OCI-LY7 (cell line): ENCODE measurements at regions not wholly inside any gene's neighbourhood (a gene's known extent, or its start where the extent isn't known, plus 50 kb on each side); places are given as distances from the start of the nearest gene placed in this dataset.

Experiments used
- BruUV-seq: library from RNA; stranded (reverse); fragments of 400-500 nt; replicated peaks from 2 replicates; lab custom pipeline; 2021; lab: Mats Ljungman, UMichigan
- CTCF ChIA-PET: fragments of 300-600 bp; sonication (Branson Sonifier 250); formaldehyde crosslinking; loops from one replicate; lab custom pipeline; 2022; ENCODE audit warnings: antibody characterized with exemption; ENCODE audit not compliant: unreplicated experiment; lab: Charles Lee
- POLR2A ChIA-PET: fragments of 300-600 bp; sonication (Branson Sonifier 250); formaldehyde crosslinking; loops from one replicate; lab custom pipeline; 2022; ENCODE audit warnings: antibody characterized with exemption; lab: Charles Lee
- DNase-seq: peaks from one replicate; pipeline ENCODE4 v3.0.0-alpha.2; 2015; ENCODE audit warnings: low spot score
- H2AFZ ChIP-seq: fragments of 200-600 bp; sonication (generic), shearing (Covaris generic); 2 replicates; pipeline ENCODE4 v1.6.1; 2014; ENCODE audit warnings: mild to moderate bottlenecking, antibody characterized with exemption, low read length, moderate library complexity
- H3K27ac ChIP-seq: fragments of 200-600 bp; sonication (generic); 2 replicates; pipeline ENCODE4 v1.5.1; 2014; ENCODE audit warnings: mixed run types, low read depth, mild to moderate bottlenecking, moderate library complexity, low read length, inconsistent platforms; ENCODE audit not compliant: poor library complexity, severe bottlenecking
- H3K36me3 ChIP-seq: fragments of 200-600 bp; sonication (generic); 2 replicates; pipeline ENCODE4 v1.6.1; 2014; ENCODE audit warnings: mild to moderate bottlenecking, antibody characterized with exemption, low read length, moderate library complexity, mixed read lengths; ENCODE audit not compliant: insufficient read depth
- H3K4me1 ChIP-seq: fragments of 200-600 bp; sonication (generic); 2 replicates; pipeline ENCODE4 v1.5.1; 2014; ENCODE audit warnings: mild to moderate bottlenecking, low read length; ENCODE audit not compliant: insufficient read depth, poor library complexity, severe bottlenecking
- H3K4me2 ChIP-seq: fragments of 200-600 bp; sonication (generic); 2 replicates; pipeline ENCODE4 v1.6.1; 2014; ENCODE audit warnings: mild to moderate bottlenecking, low read length
- H3K4me3 ChIP-seq: fragments of 200-600 bp; sonication (generic); 2 replicates; pipeline ENCODE4 v1.5.1; 2014; ENCODE audit warnings: mild to moderate bottlenecking, low read depth, low read length; ENCODE audit not compliant: poor library complexity, severe bottlenecking
- H3K79me2 ChIP-seq: fragments of 200-600 bp; sonication (generic); 2 replicates; pipeline ENCODE4 v1.6.1; 2016; ENCODE audit warnings: low read depth, mild to moderate bottlenecking, low read length, moderate library complexity, mixed read lengths; ENCODE audit not compliant: insufficient read depth
- H3K9me2 ChIP-seq: fragments of 200-600 bp; sonication (generic); 2 replicates; pipeline ENCODE4 v1.6.1; 2016; ENCODE audit warnings: mild to moderate bottlenecking, low read length, mixed read lengths; ENCODE audit not compliant: insufficient read depth
- H3K9me3 ChIP-seq: fragments of 200-600 bp; sonication (generic); 2 replicates; pipeline ENCODE4 v1.6.1; 2014; ENCODE audit warnings: mild to moderate bottlenecking, mixed run types, low read length, mixed read lengths
- H4K20me1 ChIP-seq: fragments of 200-600 bp; sonication (generic); 2 replicates; pipeline ENCODE4 v1.6.1; 2014; ENCODE audit warnings: mild to moderate bottlenecking, antibody characterized with exemption, low read length, moderate library complexity, mixed read lengths; ENCODE audit not compliant: insufficient read depth
- EZH2phosphoT487 ChIP-seq: fragments of 200-600 bp; sonication (generic); IDR thresholded peaks from 2 replicates; pipeline ENCODE4 v1.6.1; 2018; ENCODE audit warnings: low read depth, borderline replicate concordance, mild to moderate bottlenecking, mixed run types, antibody characterized with exemption, low read length, moderate library complexity, mixed read lengths
- intact Hi-C: fragments of 100-400 bp; cut with micrococcal nuclease; formaldehyde crosslinking; loops from one replicate; pipeline ENCODE4 v1.10.0; 2022; ENCODE audit not compliant: unreplicated experiment
- TF ChIP-seq, protein P1 (sequence below): fragments of 200-600 bp; sonication (generic); conservative IDR thresholded peaks from 2 replicates; pipeline ENCODE4 v1.5.1; 2014; ENCODE audit warnings: mild to moderate bottlenecking, antibody characterized with exemption, low read length, moderate library complexity, mixed read lengths

DNA sequence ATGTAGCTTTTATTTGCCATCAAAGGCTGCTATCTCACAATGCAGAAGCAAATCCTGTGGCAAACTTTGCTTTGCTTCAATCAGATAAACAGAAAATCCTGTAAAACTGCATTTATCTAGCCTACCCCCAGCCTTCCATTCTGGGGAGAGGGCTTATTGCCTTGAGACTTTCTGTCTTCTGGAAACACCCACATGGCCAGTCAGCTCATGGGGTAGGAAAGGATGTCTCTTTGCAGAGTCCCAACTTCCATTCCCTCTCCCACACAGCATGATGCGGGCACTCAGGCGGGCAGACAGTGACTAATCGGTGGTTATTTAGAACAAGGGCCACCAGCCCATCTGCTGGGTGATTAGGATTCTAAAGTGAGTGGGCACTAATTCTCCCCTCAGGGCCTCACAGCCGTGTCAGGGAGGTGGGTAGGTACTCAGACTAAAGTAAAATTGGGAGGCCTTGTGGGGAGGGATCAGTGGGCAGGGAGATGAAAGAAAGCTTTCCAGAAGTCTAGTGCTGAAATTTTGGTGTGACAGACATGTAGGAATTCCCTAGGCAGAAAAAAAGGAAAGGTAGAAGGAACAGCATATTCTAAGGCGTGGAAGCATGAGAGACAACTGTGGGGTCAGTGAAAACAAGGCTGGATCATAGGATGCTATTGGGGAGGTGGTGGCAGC, 720.5 kb downstream of the VRK1 start:
- CTCF ChIA-PET = no interaction called here

DNA sequence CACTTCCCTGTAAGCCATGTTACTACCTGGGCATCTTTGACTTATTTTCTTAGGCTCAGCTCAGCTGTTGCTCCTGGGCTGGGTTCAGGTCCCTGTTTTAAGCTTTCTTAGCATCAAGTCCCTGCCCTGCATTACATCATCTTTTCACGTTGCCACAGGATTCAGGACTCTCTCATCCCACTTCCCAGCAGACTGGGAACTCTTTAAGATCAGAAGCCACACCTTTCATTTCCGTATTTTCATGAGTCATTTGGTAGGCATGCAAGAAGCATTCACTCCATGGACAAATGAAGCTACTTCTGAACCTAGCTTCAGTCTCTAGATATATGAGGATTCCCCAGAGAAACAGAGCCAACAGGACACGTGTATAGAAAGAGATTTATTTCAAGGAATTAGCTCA, 726.8 kb downstream of the VRK1 start:
- Histone ChIP-seq H3K27ac (no peak overlapping the region), H3K36me3 (no peaks in the 10 kb centered on the region), H3K4me2 (no peak overlapping the region), H3K4me1 (no peaks in the 10 kb centered on the region), H3K4me3 (no peak overlapping the region), H3K9me3 (no peaks in the 10 kb centered on the region), H3K79me2 (no peaks in the 10 kb centered on the region), H3K9me2 (no peaks in the 10 kb centered on the region), H4K20me1 (no peaks in the 10 kb centered on the region), H2AFZ (no peak overlapping the region)
- intact Hi-C loops = no loop called here
- no TSS peak for BruUV-seq
- no peak for DNase-seq
- ChIA-PET POLR2A (no interaction called here), CTCF (no interaction called here)
- TF ChIP-seq EZH2phosphoT487 = no peak
- TF ChIP-seq, protein P1, sequence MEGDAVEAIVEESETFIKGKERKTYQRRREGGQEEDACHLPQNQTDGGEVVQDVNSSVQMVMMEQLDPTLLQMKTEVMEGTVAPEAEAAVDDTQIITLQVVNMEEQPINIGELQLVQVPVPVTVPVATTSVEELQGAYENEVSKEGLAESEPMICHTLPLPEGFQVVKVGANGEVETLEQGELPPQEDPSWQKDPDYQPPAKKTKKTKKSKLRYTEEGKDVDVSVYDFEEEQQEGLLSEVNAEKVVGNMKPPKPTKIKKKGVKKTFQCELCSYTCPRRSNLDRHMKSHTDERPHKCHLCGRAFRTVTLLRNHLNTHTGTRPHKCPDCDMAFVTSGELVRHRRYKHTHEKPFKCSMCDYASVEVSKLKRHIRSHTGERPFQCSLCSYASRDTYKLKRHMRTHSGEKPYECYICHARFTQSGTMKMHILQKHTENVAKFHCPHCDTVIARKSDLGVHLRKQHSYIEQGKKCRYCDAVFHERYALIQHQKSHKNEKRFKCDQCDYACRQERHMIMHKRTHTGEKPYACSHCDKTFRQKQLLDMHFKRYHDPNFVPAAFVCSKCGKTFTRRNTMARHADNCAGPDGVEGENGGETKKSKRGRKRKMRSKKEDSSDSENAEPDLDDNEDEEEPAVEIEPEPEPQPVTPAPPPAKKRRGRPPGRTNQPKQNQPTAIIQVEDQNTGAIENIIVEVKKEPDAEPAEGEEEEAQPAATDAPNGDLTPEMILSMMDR = no peak

More for the DNA sequence above, 720.5 kb downstream of the VRK1 start:
- Histone ChIP-seq H3K36me3 (no peaks in the 10 kb centered on the region), H4K20me1 (no peaks in the 10 kb centered on the region), H3K4me3 (no peak overlapping the region), H3K9me2 (no peaks in the 10 kb centered on the region), H3K4me1 (no peaks in the 10 kb centered on the region), H3K4me2 (no peak overlapping the region), H2AFZ (no peak overlapping the region), H3K79me2 (no peaks in the 10 kb centered on the region), H3K27ac (no peak overlapping the region), H3K9me3 (no peaks in the 10 kb centered on the region)
- intact Hi-C loops = no loop called here
- POLR2A ChIA-PET = no interaction called here
- TF ChIP-seq, protein P1 = no peak
- no peak for TF ChIP-seq EZH2phosphoT487
- DNase-seq = no peak
- BruUV-seq = no TSS peak

DNA sequence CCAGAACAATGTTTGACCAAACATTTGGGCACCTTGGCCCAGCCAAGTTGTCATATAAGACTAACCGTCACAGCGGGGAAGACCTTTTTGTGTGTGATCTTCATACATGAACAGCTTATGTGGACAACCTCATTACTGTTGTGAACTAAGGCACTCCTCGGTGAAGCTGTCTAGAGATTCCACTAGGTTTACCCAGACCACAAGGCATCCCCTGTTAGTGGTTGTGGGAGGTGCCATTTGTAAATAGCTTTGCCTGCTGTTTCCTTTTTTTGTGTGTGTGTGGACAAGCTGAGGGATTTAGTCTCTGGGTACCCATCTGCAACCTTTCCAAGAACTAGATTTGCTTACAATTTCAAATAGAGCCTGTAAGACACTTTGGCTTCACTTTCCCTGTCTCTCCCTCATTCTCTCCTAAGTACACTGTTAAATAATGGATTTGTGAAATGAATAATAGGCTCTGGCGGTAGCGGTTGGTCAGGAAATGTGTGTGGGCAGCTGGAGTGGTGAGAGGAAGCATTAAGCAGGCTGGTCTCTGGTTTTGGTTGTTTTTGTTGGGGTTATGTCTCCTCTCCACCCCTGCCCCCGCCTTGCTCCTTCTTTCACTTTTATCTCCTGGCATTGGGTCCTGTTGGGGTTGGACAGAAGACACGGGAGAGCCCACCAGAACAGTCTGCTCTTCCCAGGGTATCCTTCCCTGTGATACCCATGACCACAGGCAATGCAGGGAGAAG, 727.6 kb downstream of the VRK1 start:
- Histone ChIP-seq H3K4me2 (no peak overlapping the region), H3K27ac (no peak overlapping the region), H3K9me3 (no peaks in the 10 kb centered on the region), H2AFZ (no peak overlapping the region), H4K20me1 (no peaks in the 10 kb centered on the region), H3K36me3 (no peaks in the 10 kb centered on the region), H3K4me3 (no peak overlapping the region), H3K79me2 (no peaks in the 10 kb centered on the region), H3K4me1 (no peaks in the 10 kb centered on the region), H3K9me2 (no peaks in the 10 kb centered on the region)
- POLR2A ChIA-PET = no interaction called here
- CTCF ChIA-PET = no interaction called here
- DNase-seq = no peak
- TF ChIP-seq, protein P1 = no peak
- BruUV-seq = no TSS peak
- intact Hi-C loops = no loop called here
